HepG2 (cell line): ENCODE measurements at regions not wholly inside any gene's neighbourhood (a gene's known extent, or its start where the extent isn't known, plus 50 kb on each side); places are given as distances from the start of the nearest gene placed in this dataset.

Experiments
- AFF4 ChIP-seq: sonication (generic); formaldehyde crosslinking; IDR thresholded peaks from 2 replicates; pipeline ENCODE4 v1.4.0; 2020; ENCODE audit warnings: missing genetic modification reagents
- AGO2 ChIP-seq: fragments of 200-400 bp; formaldehyde crosslinking; optimal IDR thresholded peaks from 2 replicates; pipeline ENCODE3; 2017; ENCODE audit warnings: mild to moderate bottlenecking, low read depth, low read length, moderate library complexity
- BCL3 ChIP-seq: sonication (generic); formaldehyde crosslinking; IDR thresholded peaks from 2 replicates; pipeline ENCODE4 v1.5.1; 2020; ENCODE audit warnings: mild to moderate bottlenecking, missing genetic modification reagents, moderate library complexity
- CENPT ChIP-seq: sonication (generic); formaldehyde crosslinking; IDR thresholded peaks from 2 replicates; pipeline ENCODE4 v1.8.0; 2022; ENCODE audit warnings: low read depth, mild to moderate bottlenecking, moderate library complexity, missing genetic modification reagents
- EED ChIP-seq: sonication (generic); formaldehyde crosslinking; IDR thresholded peaks from 2 replicates; pipeline ENCODE4 v1.5.0; 2020; ENCODE audit warnings: mild to moderate bottlenecking, missing genetic modification reagents
- ETV5 ChIP-seq: IDR thresholded peaks from 2 replicates; pipeline ENCODE4 v1.6.1; 2018; ENCODE audit warnings: missing biosample characterization, missing genetic modification reagents, inconsistent platforms, borderline replicate concordance
- FOXA3 ChIP-seq: IDR thresholded peaks from 2 replicates; pipeline ENCODE4 v1.6.1; 2016; ENCODE audit warnings: missing genetic modification reagents, missing compliant biosample characterization
- HOXA3 ChIP-seq: sonication (generic); formaldehyde crosslinking; IDR thresholded peaks from 2 replicates; pipeline ENCODE4 v1.5.0; 2020; ENCODE audit warnings: missing genetic modification reagents
- MAZ ChIP-seq, 2 experiments: sonication (generic) in 1 of 2; formaldehyde crosslinking in 1 of 2; IDR thresholded peaks; 2 replicates each; pipeline versions ENCODE4 v1.5.0 to v1.6.1; 2012 to 2020; ENCODE audit warnings: low read depth in 2 of 2, mild to moderate bottlenecking in 2 of 2, borderline replicate concordance in 1 of 2, improper control_type of control experiment in 1 of 2, low read length in 1 of 2, missing genetic modification reagents in 1 of 2, moderate library complexity in 1 of 2
- MIER3 ChIP-seq: IDR thresholded peaks from 2 replicates; pipeline ENCODE4 v1.6.1; 2016; ENCODE audit warnings: missing compliant biosample characterization, borderline replicate concordance
- NCOA2 ChIP-seq: sonication (generic); formaldehyde crosslinking; IDR thresholded peaks from 2 replicates; pipeline ENCODE4 v1.8.0; 2022; ENCODE audit warnings: inconsistent platforms
- TARDBP ChIP-seq: sonication (generic); formaldehyde crosslinking; IDR thresholded peaks from 2 replicates; pipeline ENCODE4 v1.8.0; 2022; ENCODE audit warnings: mild to moderate bottlenecking, missing genetic modification reagents
- TEAD2 ChIP-seq: sonication (generic); formaldehyde crosslinking; IDR thresholded peaks from 2 replicates; pipeline ENCODE4 v1.9.0; 2021; ENCODE audit warnings: missing genetic modification reagents
- ZBTB10 ChIP-seq: sonication (generic); formaldehyde crosslinking; IDR thresholded peaks from 2 replicates; pipeline ENCODE4 v1.4.0; 2020; ENCODE audit warnings: missing genetic modification reagents, borderline replicate concordance
- ZNF280D ChIP-seq: sonication (generic); formaldehyde crosslinking; IDR thresholded peaks from 2 replicates; pipeline ENCODE4 v1.5.1; 2020; ENCODE audit warnings: mild to moderate bottlenecking, missing genetic modification reagents
- ZNF333 ChIP-seq: sonication (generic); formaldehyde crosslinking; IDR thresholded peaks from 2 replicates; pipeline ENCODE4 v1.4.0; 2020; ENCODE audit warnings: mild to moderate bottlenecking, missing genetic modification reagents, borderline replicate concordance
- ZNF431 ChIP-seq: sonication (generic); formaldehyde crosslinking; IDR thresholded peaks from 2 replicates; pipeline ENCODE4 v1.9.0; 2022; ENCODE audit warnings: missing genetic modification reagents, low read depth, mild to moderate bottlenecking, borderline replicate concordance
- ZNF720 ChIP-seq: sonication (generic); formaldehyde crosslinking; IDR thresholded peaks from 2 replicates; pipeline ENCODE4 v1.4.0; 2020; ENCODE audit warnings: missing genetic modification reagents
- ZNF766 ChIP-seq: sonication (generic); formaldehyde crosslinking; IDR thresholded peaks from 2 replicates; pipeline ENCODE4 v1.5.0; 2020; ENCODE audit warnings: missing genetic modification reagents, borderline replicate concordance
- ZNF775 ChIP-seq: sonication (generic); formaldehyde crosslinking; IDR thresholded peaks from 2 replicates; pipeline ENCODE4 v1.4.0; 2020; ENCODE audit warnings: missing genetic modification reagents, mild to moderate bottlenecking, moderate library complexity, borderline replicate concordance

- TF ChIP-seq ETV5 (CRISPR knock-in tag) (no peak), EED (no peak), ZNF431 (CRISPR knock-in tag) (no peak), ZNF720 (CRISPR knock-in tag) (no peak), ZNF766 (no peak), BCL3 (CRISPR knock-in tag) (no peak), FOXA3 (peak; percentile 72), ZNF775 (CRISPR knock-in tag) (no peak), AFF4 (no peak), TEAD2 (no peak), HOXA3 (no peak), MIER3 (no peak), ZNF280D (CRISPR knock-in tag) (no peak), ZBTB10 (CRISPR knock-in tag) (no peak), TARDBP (CRISPR knock-in tag) (no peak), MAZ (IDR thresholded peaks at IDR 0.05; ENCODE audit: borderline replicate concordance, low read depth, low read length) (no peak), MAZ (CRISPR knock-in tag; IDR thresholded peaks at IDR 0.05; ENCODE audit: low read depth) (no peak), CENPT (CRISPR knock-in tag) (no peak), ZNF333 (CRISPR knock-in tag) (no peak), AGO2 (no peak), NCOA2 (CRISPR knock-in tag) (no peak)
Measured at GRCh38 chr10:27341001-27341400, 100.4 kb upstream of the ACBD5 start (continued).
